Cardiac septum (tissue), 1 donor: ENCODE measurements at regions not wholly inside any gene's neighbourhood (a gene's known extent, or its start where the extent isn't known, plus 50 kb on each side); places are given as distances from the start of the nearest gene placed in this dataset.
"Not testable (repeated sequence)": the region's sequence is repeated elsewhere in the genome, so short reads cannot be mapped to it uniquely, and the experiment has no call there.

Experiments
- DNase-seq: peaks from one replicate; pipeline ENCODE4 v3.0.0-alpha.2; 2020; ENCODE audit warnings: low spot score
- intact Hi-C: fragments of 100-400 bp; cut with DNase I; formaldehyde crosslinking; loops from one replicate; pipeline ENCODE4 v1.14.0; 2022
- donor health status: DM: no; HTN: no; CAD: no.

- DNase-seq = no peak
- intact Hi-C loops = no loop called here
These were observed 110.4 kb upstream of the SCAF8 start for GRCh38 chr6:154622618-154623336.

GRCh38 chr6:154623391-154623790, 109.8 kb upstream of the SCAF8 start:
- intact Hi-C loops = no loop called here
- DNase-seq = no peak

GRCh38 chr6:154624038-154624599, 109.1 kb upstream of the SCAF8 start:
- no peak for DNase-seq
- intact Hi-C loops = no loop called here

GRCh38 chr6:154624727-154625126, 108.5 kb upstream of the SCAF8 start:
- DNase-seq, intact Hi-C loops: not testable (repeated sequence)

GRCh38 chr6:154625721-154626120, 107.5 kb upstream of the SCAF8 start:
- no peak for DNase-seq
- intact Hi-C loops = no loop called here

- no peak for DNase-seq
- intact Hi-C loops = no loop called here
These were observed 104.1 kb upstream of the SCAF8 start for GRCh38 chr6:154629127-154629526.

- no peak for DNase-seq
- intact Hi-C loops = no loop called here
These were observed 101.1 kb upstream of the SCAF8 start for GRCh38 chr6:154632119-154632518.

- no peak for DNase-seq
- intact Hi-C loops = no loop called here
These were observed 95.8 kb upstream of the SCAF8 start for GRCh38 chr6:154637392-154637791.

- DNase-seq = no peak
- intact Hi-C loops = no loop called here
These were observed 94.8 kb upstream of the SCAF8 start for GRCh38 chr6:154638369-154638768.

GRCh38 chr6:154639196-154639595, 94.0 kb upstream of the SCAF8 start:
- intact Hi-C loops, DNase-seq: not testable (repeated sequence)

- intact Hi-C loops = no loop called here
- no peak for DNase-seq
These were observed 84.9 kb upstream of the SCAF8 start for GRCh38 chr6:154648188-154648887.

- intact Hi-C loops = no loop called here
- DNase-seq = no peak
These were observed 84.4 kb upstream of the SCAF8 start for GRCh38 chr6:154648888-154649205.

GRCh38 chr6:154649721-154650120, 83.5 kb upstream of the SCAF8 start:
- intact Hi-C loops = loop anchor here (5.0 kb wide), 2 partner anchors 132 to 147 kb away; no protein-coding TSS in a partner anchor
- no peak for DNase-seq

- intact Hi-C loops = loop anchor here (5.0 kb wide), 2 partner anchors 133 to 148 kb away; no protein-coding TSS in a partner anchor
- no peak for DNase-seq
These were observed 82.9 kb upstream of the SCAF8 start for GRCh38 chr6:154650351-154650750.

- intact Hi-C loops = loop anchor here (5.0 kb wide), 2 partner anchors 134 to 149 kb away; no protein-coding TSS in a partner anchor
- DNase-seq = no peak
These were observed 81.6 kb upstream of the SCAF8 start for GRCh38 chr6:154651656-154652055.

GRCh38 chr6:154653385-154653784, 79.8 kb upstream of the SCAF8 start:
- no peak for DNase-seq
- intact Hi-C loops = loop anchor here (5.0 kb wide), 2 partner anchors 136 to 151 kb away; no protein-coding TSS in a partner anchor

GRCh38 chr6:154653853-154654252, 79.4 kb upstream of the SCAF8 start:
- no peak for DNase-seq
- intact Hi-C loops = loop anchor here (5.0 kb wide), 2 partner anchors 137 to 152 kb away; no protein-coding TSS in a partner anchor

GRCh38 chr6:154656660-154657059, 76.6 kb upstream of the SCAF8 start:
- intact Hi-C loops = no loop called here
- no peak for DNase-seq

GRCh38 chr6:154661768-154662167, 71.4 kb upstream of the SCAF8 start:
- intact Hi-C loops = no loop called here
- DNase-seq = no peak

- DNase-seq = no peak
- intact Hi-C loops = no loop called here
These were observed 68.9 kb upstream of the SCAF8 start for GRCh38 chr6:154664287-154664686.

- intact Hi-C loops = no loop called here
- no peak for DNase-seq
These were observed 65.1 kb upstream of the SCAF8 start for GRCh38 chr6:154668156-154668555.
